ENCODE measurements at regions not wholly inside any gene's neighbourhood (a gene's known extent, or its start where the extent isn't known, plus 50 kb on each side); places are given as distances from the start of the nearest gene placed in this dataset.

DNA sequence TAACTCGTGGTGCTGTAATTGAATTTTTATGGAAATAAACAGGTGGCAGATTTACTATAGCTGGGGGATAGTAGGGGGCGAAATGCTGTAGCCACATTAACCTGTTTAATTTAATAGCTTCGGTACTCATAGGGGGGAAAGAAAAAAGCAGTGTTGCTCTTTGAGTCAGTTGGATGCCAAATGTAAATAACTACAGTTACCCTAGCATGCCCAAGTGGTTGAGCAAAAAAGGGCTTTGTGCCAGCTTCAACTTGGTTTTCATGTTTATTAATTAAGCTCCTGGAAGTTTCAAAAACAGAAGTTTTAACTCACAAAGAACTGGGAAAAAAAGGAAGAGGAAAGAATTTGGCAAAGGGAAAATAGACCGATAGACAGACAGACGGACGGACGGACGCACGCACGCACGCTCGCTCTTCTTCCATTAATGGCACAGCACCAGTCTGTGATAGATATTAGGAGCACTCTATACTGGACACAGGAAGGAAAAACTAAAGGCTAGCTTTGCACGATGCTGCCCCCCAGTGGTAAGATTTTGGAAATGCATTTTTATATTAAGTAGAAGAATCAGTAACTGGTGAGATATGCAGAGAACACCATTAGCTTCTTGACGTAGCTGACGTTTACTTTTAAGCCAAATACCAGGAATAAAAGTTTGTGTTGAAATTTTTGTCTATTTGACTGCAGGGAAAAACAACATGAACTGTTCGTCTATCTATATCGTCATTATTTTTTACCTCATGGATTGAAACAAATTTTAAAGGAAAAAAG lies 151.8 kb downstream of the SLC7A11 start (continued):
- TF ChIP-seq, protein P1, sequence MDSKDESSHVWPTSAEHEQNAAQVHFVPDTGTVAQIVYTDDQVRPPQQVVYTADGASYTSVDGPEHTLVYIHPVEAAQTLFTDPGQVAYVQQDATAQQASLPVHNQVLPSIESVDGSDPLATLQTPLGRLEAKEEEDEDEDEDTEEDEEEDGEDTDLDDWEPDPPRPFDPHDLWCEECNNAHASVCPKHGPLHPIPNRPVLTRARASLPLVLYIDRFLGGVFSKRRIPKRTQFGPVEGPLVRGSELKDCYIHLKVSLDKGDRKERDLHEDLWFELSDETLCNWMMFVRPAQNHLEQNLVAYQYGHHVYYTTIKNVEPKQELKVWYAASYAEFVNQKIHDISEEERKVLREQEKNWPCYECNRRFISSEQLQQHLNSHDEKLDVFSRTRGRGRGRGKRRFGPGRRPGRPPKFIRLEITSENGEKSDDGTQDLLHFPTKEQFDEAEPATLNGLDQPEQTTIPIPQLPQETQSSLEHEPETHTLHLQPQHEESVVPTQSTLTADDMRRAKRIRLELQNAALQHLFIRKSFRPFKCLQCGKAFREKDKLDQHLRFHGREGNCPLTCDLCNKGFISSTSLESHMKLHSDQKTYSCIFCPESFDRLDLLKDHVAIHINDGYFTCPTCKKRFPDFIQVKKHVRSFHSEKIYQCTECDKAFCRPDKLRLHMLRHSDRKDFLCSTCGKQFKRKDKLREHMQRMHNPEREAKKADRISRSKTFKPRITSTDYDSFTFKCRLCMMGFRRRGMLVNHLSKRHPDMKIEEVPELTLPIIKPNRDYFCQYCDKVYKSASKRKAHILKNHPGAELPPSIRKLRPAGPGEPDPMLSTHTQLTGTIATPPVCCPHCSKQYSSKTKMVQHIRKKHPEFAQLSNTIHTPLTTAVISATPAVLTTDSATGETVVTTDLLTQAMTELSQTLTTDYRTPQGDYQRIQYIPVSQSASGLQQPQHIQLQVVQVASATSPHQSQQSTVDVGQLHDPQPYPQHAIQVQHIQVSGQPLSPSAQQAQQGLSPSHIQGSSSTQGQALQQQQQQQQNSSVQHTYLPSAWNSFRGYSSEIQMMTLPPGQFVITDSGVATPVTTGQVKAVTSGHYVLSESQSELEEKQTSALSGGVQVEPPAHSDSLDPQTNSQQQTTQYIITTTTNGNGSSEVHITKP (tag by site-specific recombination; IDR thresholded peaks at IDR 0.05), result no peak
- no peak for TF ChIP-seq ZNF521 (tag by site-specific recombination; IDR thresholded peaks at IDR 0.05)
- no peak for TF ChIP-seq ZBTB8A (tag by site-specific recombination; IDR thresholded peaks at IDR 0.05)
- no peak for TF ChIP-seq SETDB1 (IDR thresholded peaks at IDR 0.05; ENCODE audit: insufficient read length, low read length)
- no peak for TF ChIP-seq EGR2 (tag by site-specific recombination; IDR thresholded peaks at IDR 0.05; ENCODE audit: low read depth)
- peak; percentile 50; the same call in 1 of the 2 replicates for TF ChIP-seq ZNF660 (tag by site-specific recombination; IDR thresholded peaks at IDR 0.05)
- TF ChIP-seq ZNF335 (tag by site-specific recombination; conservative IDR thresholded peaks at IDR 0.05), result peak; percentile 45

DNA sequence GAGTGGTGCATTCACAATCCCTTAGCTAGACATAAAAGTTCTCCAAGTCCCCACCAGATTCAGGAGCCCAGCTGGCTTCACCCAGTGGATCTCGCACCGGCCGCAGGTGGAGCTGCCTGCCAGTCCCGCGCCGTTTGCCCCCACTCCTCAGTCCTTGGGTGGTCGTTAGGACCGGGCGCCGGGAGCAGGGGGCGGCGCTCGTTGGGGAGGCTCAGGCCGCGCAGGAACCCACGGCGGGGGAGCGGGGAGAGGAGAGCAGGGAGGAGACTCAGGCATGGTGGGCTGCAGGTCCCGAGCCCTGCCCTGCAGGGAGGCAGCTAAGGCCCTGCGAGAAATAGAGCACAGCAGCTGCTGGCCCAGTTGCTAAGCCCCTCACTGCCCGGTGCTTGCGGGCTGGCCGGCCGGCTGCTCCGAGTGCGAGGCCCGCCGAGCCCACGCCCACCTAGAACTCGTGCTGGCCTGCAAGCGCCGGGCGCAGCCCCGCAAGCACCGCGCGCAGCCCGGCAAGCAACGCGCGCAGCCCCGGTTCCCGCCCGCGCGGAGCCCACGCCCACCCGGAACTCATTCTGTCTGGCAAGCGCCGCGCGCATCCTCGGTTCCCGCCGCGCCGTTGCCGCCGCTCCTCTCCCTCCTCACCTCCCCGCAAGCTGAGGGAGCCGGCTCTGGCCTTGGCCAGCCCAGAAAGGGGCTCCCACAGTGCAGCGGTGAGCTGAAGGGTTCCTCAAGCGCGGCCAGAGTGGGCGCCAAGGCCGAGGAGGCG lies 153.5 kb downstream of the SLC7A11 start:
- Histone ChIP-seq H3K4me1 (ENCODE audit: control insufficient read depth, insufficient read depth, low read length) (no peaks in the 10 kb centered on the region), H3K9me3 (ENCODE audit: control insufficient read depth, insufficient read depth, low read depth, low read length) (no peaks in the 10 kb centered on the region), H3K4me3 (ENCODE audit: low read depth, low read length) (no peak overlapping the region), H3K36me3 (ENCODE audit: control insufficient read depth in 2 of 2, insufficient read depth in 1 of 2, low read length in 2 of 2) (no peaks in the 10 kb centered on the region), H3K27ac (ENCODE audit: extremely low read depth, low read depth, low read length) (no peak overlapping the region)
- ChIA-PET CTCF (interaction anchor here (1.6 kb wide), 1 partner anchor 16 kb away, joined by 6 read pairs; no protein-coding TSS in a partner anchor), POLR2A (no interaction called here)
- TF ChIP-seq ZNF248 (tag by site-specific recombination; IDR thresholded peaks at IDR 0.05) (no peak), ZNF544 (tag by site-specific recombination; IDR thresholded peaks at IDR 0.05) (no peak), ZNF354C (tag by site-specific recombination; IDR thresholded peaks at IDR 0.05; ENCODE audit: borderline replicate concordance, low read depth) (no peak), ZNF175 (tag by site-specific recombination; IDR thresholded peaks at IDR 0.05) (no peak), ZNF416 (tag by site-specific recombination; IDR thresholded peaks at IDR 0.05) (no peak), ZEB2 (tag by site-specific recombination; IDR thresholded peaks at IDR 0.05) (no peak), ZNF548 (tag by site-specific recombination; IDR thresholded peaks at IDR 0.05) (no peak), ZNF624 (tag by site-specific recombination; IDR thresholded peaks at IDR 0.05) (no peak), KLF8 (tag by site-specific recombination; IDR thresholded peaks at IDR 0.05) (no peak), HOXA7 (CRISPR knock-in tag; IDR thresholded peaks at IDR 0.05; ENCODE audit: borderline replicate concordance) (no peak), ZNF10 (tag by site-specific recombination; IDR thresholded peaks at IDR 0.05) (no peak), ZBTB7A (tag by site-specific recombination; IDR thresholded peaks at IDR 0.05; ENCODE audit: low read depth) (no peak), ZNF521 (tag by site-specific recombination; IDR thresholded peaks at IDR 0.05) (no peak), ZFP37 (tag by site-specific recombination; IDR thresholded peaks at IDR 0.05) (no peak)
- TF ChIP-seq, protein P2, sequence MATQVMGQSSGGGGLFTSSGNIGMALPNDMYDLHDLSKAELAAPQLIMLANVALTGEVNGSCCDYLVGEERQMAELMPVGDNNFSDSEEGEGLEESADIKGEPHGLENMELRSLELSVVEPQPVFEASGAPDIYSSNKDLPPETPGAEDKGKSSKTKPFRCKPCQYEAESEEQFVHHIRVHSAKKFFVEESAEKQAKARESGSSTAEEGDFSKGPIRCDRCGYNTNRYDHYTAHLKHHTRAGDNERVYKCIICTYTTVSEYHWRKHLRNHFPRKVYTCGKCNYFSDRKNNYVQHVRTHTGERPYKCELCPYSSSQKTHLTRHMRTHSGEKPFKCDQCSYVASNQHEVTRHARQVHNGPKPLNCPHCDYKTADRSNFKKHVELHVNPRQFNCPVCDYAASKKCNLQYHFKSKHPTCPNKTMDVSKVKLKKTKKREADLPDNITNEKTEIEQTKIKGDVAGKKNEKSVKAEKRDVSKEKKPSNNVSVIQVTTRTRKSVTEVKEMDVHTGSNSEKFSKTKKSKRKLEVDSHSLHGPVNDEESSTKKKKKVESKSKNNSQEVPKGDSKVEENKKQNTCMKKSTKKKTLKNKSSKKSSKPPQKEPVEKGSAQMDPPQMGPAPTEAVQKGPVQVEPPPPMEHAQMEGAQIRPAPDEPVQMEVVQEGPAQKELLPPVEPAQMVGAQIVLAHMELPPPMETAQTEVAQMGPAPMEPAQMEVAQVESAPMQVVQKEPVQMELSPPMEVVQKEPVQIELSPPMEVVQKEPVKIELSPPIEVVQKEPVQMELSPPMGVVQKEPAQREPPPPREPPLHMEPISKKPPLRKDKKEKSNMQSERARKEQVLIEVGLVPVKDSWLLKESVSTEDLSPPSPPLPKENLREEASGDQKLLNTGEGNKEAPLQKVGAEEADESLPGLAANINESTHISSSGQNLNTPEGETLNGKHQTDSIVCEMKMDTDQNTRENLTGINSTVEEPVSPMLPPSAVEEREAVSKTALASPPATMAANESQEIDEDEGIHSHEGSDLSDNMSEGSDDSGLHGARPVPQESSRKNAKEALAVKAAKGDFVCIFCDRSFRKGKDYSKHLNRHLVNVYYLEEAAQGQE (tag by site-specific recombination; IDR thresholded peaks at IDR 0.05), result no peak
- TF ChIP-seq, protein P3, sequence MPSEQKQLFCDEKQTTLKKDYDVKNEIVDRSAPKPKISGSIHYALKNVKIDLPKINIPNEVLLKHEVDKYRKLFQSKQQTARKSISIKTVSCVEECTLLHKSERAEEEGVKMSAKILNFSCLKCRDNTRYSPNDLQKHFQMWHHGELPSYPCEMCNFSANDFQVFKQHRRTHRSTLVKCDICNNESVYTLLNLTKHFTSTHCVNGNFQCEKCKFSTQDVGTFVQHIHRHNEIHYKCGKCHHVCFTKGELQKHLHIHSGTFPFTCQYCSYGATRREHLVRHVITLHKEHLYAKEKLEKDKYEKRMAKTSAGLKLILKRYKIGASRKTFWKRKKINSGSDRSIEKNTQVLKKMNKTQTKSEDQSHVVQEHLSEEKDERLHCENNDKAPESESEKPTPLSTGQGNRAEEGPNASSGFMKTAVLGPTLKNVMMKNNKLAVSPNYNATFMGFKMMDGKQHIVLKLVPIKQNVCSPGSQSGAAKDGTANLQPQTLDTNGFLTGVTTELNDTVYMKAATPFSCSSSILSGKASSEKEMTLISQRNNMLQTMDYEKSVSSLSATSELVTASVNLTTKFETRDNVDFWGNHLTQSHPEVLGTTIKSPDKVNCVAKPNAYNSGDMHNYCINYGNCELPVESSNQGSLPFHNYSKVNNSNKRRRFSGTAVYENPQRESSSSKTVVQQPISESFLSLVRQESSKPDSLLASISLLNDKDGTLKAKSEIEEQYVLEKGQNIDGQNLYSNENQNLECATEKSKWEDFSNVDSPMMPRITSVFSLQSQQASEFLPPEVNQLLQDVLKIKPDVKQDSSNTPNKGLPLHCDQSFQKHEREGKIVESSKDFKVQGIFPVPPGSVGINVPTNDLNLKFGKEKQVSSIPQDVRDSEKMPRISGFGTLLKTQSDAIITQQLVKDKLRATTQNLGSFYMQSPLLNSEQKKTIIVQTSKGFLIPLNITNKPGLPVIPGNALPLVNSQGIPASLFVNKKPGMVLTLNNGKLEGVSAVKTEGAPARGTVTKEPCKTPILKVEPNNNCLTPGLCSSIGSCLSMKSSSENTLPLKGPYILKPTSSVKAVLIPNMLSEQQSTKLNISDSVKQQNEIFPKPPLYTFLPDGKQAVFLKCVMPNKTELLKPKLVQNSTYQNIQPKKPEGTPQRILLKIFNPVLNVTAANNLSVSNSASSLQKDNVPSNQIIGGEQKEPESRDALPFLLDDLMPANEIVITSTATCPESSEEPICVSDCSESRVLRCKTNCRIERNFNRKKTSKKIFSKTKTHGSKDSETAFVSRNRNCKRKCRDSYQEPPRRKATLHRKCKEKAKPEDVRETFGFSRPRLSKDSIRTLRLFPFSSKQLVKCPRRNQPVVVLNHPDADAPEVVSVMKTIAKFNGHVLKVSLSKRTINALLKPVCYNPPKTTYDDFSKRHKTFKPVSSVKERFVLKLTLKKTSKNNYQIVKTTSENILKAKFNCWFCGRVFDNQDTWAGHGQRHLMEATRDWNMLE (tag by site-specific recombination; conservative IDR thresholded peaks at IDR 0.05; ENCODE audit: low read depth), result no peak

Measured in HEK293 (cell line).